ENCODE measurements at regions not wholly inside any gene's neighbourhood (a gene's known extent, or its start where the extent isn't known, plus 50 kb on each side); places are given as distances from the start of the nearest gene placed in this dataset.

GRCh38 chr3:84885199-84885882 lies 73.4 kb upstream of the CADM2 start:
- H2AFZ ChIP-seq (ENCODE audit: control insufficient read depth, low read length), result no peak overlapping the region
- TF ChIP-seq EZH2 (IDR thresholded peaks at IDR 0.05; ENCODE audit: low read length) (no peak), CTCF (optimal IDR thresholded peaks at IDR 0.05 in 1 of 3, IDR thresholded peaks at IDR 0.05 in 1 of 3, conservative IDR thresholded peaks at IDR 0.05 in 1 of 3; ENCODE audit: extremely low read depth in 1 of 3, insufficient read depth in 2 of 3, low read length in 3 of 3) (no peak)
- dilution Hi-C loops (cut with MboI; ENCODE audit: extremely low pct_ligation_motif_present, low sequenced_read_pairs), result no loop called here

GRCh38 chr3:84891851-84892250 lies 66.9 kb upstream of the CADM2 start:
- no peak overlapping the region for H3K4me3 ChIP-seq (ENCODE audit: control insufficient read depth in 2 of 3, extremely low read depth in 1 of 3, insufficient read depth in 2 of 3, low read depth in 1 of 3, low read length in 3 of 3)
- FAIRE-seq, result no peak

More at GRCh38 chr3:84885199-84885882, 73.4 kb upstream of the CADM2 start:
- H3K27me3 ChIP-seq (ENCODE audit: control insufficient read depth, extremely low read depth, insufficient read depth, low read length), result no peaks in the 10 kb centered on the region
- no peak overlapping the region for H3K4me3 ChIP-seq (ENCODE audit: control insufficient read depth in 2 of 3, extremely low read depth in 1 of 3, insufficient read depth in 2 of 3, low read depth in 1 of 3, low read length in 3 of 3)
- no peak overlapping the region for H3K9ac ChIP-seq (ENCODE audit: control insufficient read depth, extremely low read depth, insufficient read depth, low read length)
- H3K9me3 ChIP-seq (ENCODE audit: control insufficient read depth, low read depth, low read length), result no peaks in the 10 kb centered on the region
- no peaks in the 10 kb centered on the region for H4K20me1 ChIP-seq (ENCODE audit: control insufficient read depth, extremely low read depth, insufficient read depth, low read length)
- no peak for FAIRE-seq
- H3K4me2 ChIP-seq (ENCODE audit: control insufficient read depth, extremely low read depth, insufficient read depth, low read depth, low read length), result no peak overlapping the region
- no peak overlapping the region for H3K27ac ChIP-seq (ENCODE audit: control insufficient read depth, insufficient read depth, low read length)
- no peaks in the 10 kb centered on the region for H3K4me1 ChIP-seq (ENCODE audit: control insufficient read depth, extremely low read depth, insufficient read depth, low read length)
- no peaks in the 10 kb centered on the region for H3K9me1 ChIP-seq (ENCODE audit: control insufficient read depth, extremely low read depth, insufficient read depth, low read length)
- H3K36me3 ChIP-seq (ENCODE audit: control insufficient read depth in 2 of 2, extremely low read depth in 1 of 2, insufficient read depth in 2 of 2, low read length in 2 of 2), result no peaks in the 10 kb centered on the region
- no peaks in the 10 kb centered on the region for H3K79me2 ChIP-seq (ENCODE audit: control insufficient read depth, insufficient read depth, low read length)
- DNase-seq (ENCODE audit: low read depth, low spot score), result no peak

More at GRCh38 chr3:84891851-84892250, 66.9 kb upstream of the CADM2 start:
- TF ChIP-seq CTCF (optimal IDR thresholded peaks at IDR 0.05 in 1 of 3, IDR thresholded peaks at IDR 0.05 in 1 of 3, conservative IDR thresholded peaks at IDR 0.05 in 1 of 3; ENCODE audit: extremely low read depth in 1 of 3, insufficient read depth in 2 of 3, low read length in 3 of 3) (no peak), EZH2 (IDR thresholded peaks at IDR 0.05; ENCODE audit: low read length) (no peak)
- Histone ChIP-seq H3K4me1 (ENCODE audit: control insufficient read depth, extremely low read depth, insufficient read depth, low read length) (no peaks in the 10 kb centered on the region), H3K36me3 (ENCODE audit: control insufficient read depth in 2 of 2, extremely low read depth in 1 of 2, insufficient read depth in 2 of 2, low read length in 2 of 2) (no peaks in the 10 kb centered on the region), H3K9me3 (ENCODE audit: control insufficient read depth, low read depth, low read length) (no peaks in the 10 kb centered on the region), H3K9me1 (ENCODE audit: control insufficient read depth, extremely low read depth, insufficient read depth, low read length) (no peaks in the 10 kb centered on the region), H3K79me2 (ENCODE audit: control insufficient read depth, insufficient read depth, low read length) (no peaks in the 10 kb centered on the region), H3K27ac (ENCODE audit: control insufficient read depth, insufficient read depth, low read length) (no peak overlapping the region), H3K27me3 (ENCODE audit: control insufficient read depth, extremely low read depth, insufficient read depth, low read length) (no peaks in the 10 kb centered on the region), H2AFZ (ENCODE audit: control insufficient read depth, low read length) (no peak overlapping the region), H4K20me1 (ENCODE audit: control insufficient read depth, extremely low read depth, insufficient read depth, low read length) (no peaks in the 10 kb centered on the region), H3K4me2 (ENCODE audit: control insufficient read depth, extremely low read depth, insufficient read depth, low read depth, low read length) (no peak overlapping the region), H3K9ac (ENCODE audit: control insufficient read depth, extremely low read depth, insufficient read depth, low read length) (no peak overlapping the region)
- dilution Hi-C loops (cut with MboI; ENCODE audit: extremely low pct_ligation_motif_present, low sequenced_read_pairs), result no loop called here
- no peak for DNase-seq (ENCODE audit: low read depth, low spot score)
